GM19397 (cell line): ENCODE measurements at regions not wholly inside any gene's neighbourhood (a gene's known extent, or its start where the extent isn't known, plus 50 kb on each side); places are given as distances from the start of the nearest gene placed in this dataset.

Experiments
- ATAC-seq: cut with Tn5 transposase; IDR thresholded peaks from one replicate; pipeline ENCODE4 v1.9.1; 2021; ENCODE audit warnings: mild to moderate bottlenecking, moderate library complexity; ENCODE audit not compliant: unreplicated experiment

DNA sequence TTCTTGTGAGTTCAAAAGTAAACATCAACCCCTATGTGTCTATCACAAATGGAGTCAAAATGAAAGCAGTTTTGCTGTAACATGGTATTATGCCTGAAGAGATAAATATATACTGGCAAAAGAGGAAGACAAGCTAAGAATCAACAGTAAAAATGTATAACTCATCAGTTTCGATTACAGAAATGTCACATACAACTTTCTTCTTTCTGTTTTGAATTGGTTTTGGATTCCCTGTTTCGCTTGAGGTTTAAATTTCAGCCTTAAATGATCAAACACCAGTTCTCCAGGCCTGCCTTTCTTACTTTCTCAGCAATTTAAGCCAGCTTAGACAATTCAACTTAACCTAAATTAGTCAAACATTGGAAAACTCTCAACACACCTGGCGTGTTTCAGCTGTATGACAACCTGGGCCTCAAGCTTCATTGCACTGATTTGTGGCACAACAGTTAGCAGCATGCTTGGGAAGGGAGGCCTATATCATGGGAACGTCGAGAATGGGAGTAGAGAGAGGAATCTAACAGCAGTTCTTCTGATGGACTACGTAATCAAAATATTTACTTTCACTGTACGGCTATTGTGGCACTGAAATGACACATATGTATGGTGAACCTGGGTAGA, 51.9 kb upstream of the MARCKS start:
- ATAC-seq, result peak; percentile 68

DNA sequence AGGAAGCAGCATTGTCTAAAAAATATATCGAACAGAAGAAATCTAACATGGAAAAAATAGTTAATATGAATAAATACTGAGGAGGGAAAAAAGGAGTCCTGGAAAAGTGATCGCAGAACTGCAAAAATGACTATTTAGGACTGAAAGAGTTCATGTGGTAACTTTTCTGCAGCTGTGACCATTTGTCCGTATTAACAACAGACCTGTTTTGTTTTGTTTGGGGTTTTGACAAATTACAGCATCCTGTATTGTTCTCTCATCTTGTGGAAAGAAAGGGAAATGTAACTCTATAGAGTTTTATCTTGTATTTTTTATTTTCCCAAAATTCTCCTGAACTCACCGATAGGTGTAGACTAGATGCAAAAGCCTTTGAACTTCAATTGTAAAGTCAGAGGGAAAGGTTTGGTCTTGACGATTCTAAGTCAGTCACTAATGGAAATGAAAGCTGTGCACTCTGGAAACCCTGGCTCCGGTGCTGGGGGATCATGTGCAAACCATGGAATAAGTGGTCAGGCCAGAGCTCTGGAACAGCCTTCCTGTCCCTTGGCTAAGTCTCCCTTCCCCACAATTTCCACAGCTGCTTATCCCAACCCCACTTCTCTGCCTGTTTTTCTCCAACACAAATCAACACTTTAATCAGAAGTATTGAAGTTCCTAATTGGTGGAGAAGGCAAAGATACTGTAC, 51.2 kb upstream of the MARCKS start:
- ATAC-seq, result no peak
